K562 (cell line): ENCODE measurements at regions not wholly inside any gene's neighbourhood (a gene's known extent, or its start where the extent isn't known, plus 50 kb on each side); places are given as distances from the start of the nearest gene placed in this dataset.

ENCODE experiments used
- FOXK2 ChIP-seq, 2 experiments: fragments of 450-650 bp; IDR thresholded peaks in 1 of 2; conservative IDR thresholded peaks in 1 of 2; 2 replicates each; pipeline ENCODE4 v1.6.1; 2016; ENCODE audit warnings: low read depth in 2 of 2, mild to moderate bottlenecking in 1 of 2
- HDAC6 ChIP-seq: IDR thresholded peaks from 2 replicates; pipeline ENCODE4 v1.6.1; 2012; ENCODE audit warnings: low read depth, mild to moderate bottlenecking, control low read depth, inconsistent platforms, low read length, moderate library complexity
- KLF16 ChIP-seq: IDR thresholded peaks from 2 replicates; pipeline ENCODE4 v1.6.1; 2016; ENCODE audit warnings: antibody characterized with exemption
- MAZ ChIP-seq, 2 experiments: fragments of 450-650 bp in 1 of 2; sonication (generic) in 1 of 2; formaldehyde crosslinking; IDR thresholded peaks in 1 of 2; conservative IDR thresholded peaks in 1 of 2; 2 replicates each; pipeline versions ENCODE4 v1.4.0 to v1.5.0; 2020; ENCODE audit warnings: mild to moderate bottlenecking in 1 of 2, missing genetic modification reagents in 1 of 2
- NR1H2 ChIP-seq: sonication (generic); formaldehyde crosslinking; IDR thresholded peaks from 2 replicates; pipeline ENCODE4 v1.4.0; 2020; ENCODE audit warnings: mild to moderate bottlenecking, missing genetic modification reagents
- SMAD1 ChIP-seq: fragments of 150-350 bp; IDR thresholded peaks from 2 replicates; pipeline ENCODE4 v1.6.1; 2014; ENCODE audit warnings: low read length, low read depth; ENCODE audit not compliant: partially characterized antibody
- YY1 ChIP-seq, 3 experiments: IDR thresholded peaks; 2 replicates each; pipeline ENCODE4 v1.6.1; 2011; ENCODE audit warnings: low read length in 2 of 3, mild to moderate bottlenecking in 2 of 3, moderate library complexity in 2 of 3, borderline replicate concordance in 1 of 3, control low read depth in 1 of 3, low read depth in 1 of 3; ENCODE audit not compliant: insufficient read depth in 3 of 3, insufficient replicate concordance in 2 of 3, control insufficient read depth in 1 of 3, insufficient read length in 1 of 3; ENCODE audit errors: extremely low read depth in 1 of 3
- ZBTB8A ChIP-seq: fragments of 450-650 bp; IDR thresholded peaks from 2 replicates; pipeline ENCODE4 v1.6.1; 2018; ENCODE audit warnings: mild to moderate bottlenecking, moderate library complexity; ENCODE audit not compliant: partially characterized antibody
- ZFX ChIP-seq: sonication (generic); formaldehyde crosslinking; IDR thresholded peaks from 2 replicates; pipeline ENCODE4 v1.8.0; 2022; ENCODE audit warnings: mild to moderate bottlenecking, missing genetic modification reagents, moderate library complexity
- ZNF282 ChIP-seq: sonication (generic); formaldehyde crosslinking; IDR thresholded peaks from 2 replicates; pipeline ENCODE4 v1.8.1; 2023; ENCODE audit warnings: missing genetic modification reagents
- ZNF780A ChIP-seq: fragments of 250-450 bp; sonication (Bioruptor Pico); IDR thresholded peaks from 2 replicates; pipeline ENCODE4 v1.5.0; 2021; ENCODE audit warnings: mild to moderate bottlenecking
- TF ChIP-seq, protein P1 (sequence below), 3 experiments: IDR thresholded peaks in 2 of 3; conservative IDR thresholded peaks in 1 of 3; 2 replicates each; pipeline ENCODE4 v1.5.1; 2011 to 2012; ENCODE audit warnings: low read length in 3 of 3, mild to moderate bottlenecking in 3 of 3, control low read depth in 2 of 3, improper control_type of control experiment in 1 of 3, inconsistent platforms in 1 of 3, low read depth in 1 of 3, mixed read lengths in 1 of 3, moderate library complexity in 1 of 3; ENCODE audit not compliant: insufficient read depth in 2 of 3

DNA sequence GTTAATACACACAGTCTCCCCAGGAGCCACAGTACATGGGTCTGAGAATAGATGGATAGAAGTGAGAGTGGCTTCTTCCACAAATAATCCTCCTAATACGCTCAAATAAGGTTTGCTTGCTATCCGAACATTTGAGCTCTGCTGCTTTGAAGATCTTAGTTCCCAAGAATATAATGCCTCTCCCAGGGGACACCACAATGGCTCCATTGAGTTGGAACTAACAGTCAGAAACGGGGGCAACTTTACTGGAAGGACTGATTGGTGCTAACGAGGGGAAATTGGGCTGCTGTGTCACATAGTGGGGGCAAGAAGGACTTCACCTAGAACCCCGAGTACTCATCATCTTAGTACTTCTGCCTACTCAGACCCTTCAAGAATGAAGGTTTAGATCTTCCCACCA lies 66.2 kb downstream of the IGLL5 start:
- TF ChIP-seq ZNF282 (CRISPR knock-in tag) (no peak), NR1H2 (CRISPR knock-in tag) (no peak), ZNF780A (CRISPR knock-in tag) (no peak), ZFX (no peak), MAZ (CRISPR knock-in tag; conservative IDR thresholded peaks at IDR 0.05 in 1 of 2, IDR thresholded peaks at IDR 0.05 in 1 of 2) (no peak), ZBTB8A (no peak), KLF16 (no peak), HDAC6 (no peak), YY1 (IDR thresholded peaks at IDR 0.05; ENCODE audit: borderline replicate concordance in 1 of 3, control insufficient read depth in 1 of 3, extremely low read depth in 1 of 3, insufficient read depth in 3 of 3, insufficient read length in 1 of 3, insufficient replicate concordance in 2 of 3, low read depth in 1 of 3, low read length in 2 of 3) (no peak), FOXK2 (conservative IDR thresholded peaks at IDR 0.05 in 1 of 2, IDR thresholded peaks at IDR 0.05 in 1 of 2; ENCODE audit: low read depth in 2 of 2) (no peak), SMAD1 (no peak)
- TF ChIP-seq, protein P1, sequence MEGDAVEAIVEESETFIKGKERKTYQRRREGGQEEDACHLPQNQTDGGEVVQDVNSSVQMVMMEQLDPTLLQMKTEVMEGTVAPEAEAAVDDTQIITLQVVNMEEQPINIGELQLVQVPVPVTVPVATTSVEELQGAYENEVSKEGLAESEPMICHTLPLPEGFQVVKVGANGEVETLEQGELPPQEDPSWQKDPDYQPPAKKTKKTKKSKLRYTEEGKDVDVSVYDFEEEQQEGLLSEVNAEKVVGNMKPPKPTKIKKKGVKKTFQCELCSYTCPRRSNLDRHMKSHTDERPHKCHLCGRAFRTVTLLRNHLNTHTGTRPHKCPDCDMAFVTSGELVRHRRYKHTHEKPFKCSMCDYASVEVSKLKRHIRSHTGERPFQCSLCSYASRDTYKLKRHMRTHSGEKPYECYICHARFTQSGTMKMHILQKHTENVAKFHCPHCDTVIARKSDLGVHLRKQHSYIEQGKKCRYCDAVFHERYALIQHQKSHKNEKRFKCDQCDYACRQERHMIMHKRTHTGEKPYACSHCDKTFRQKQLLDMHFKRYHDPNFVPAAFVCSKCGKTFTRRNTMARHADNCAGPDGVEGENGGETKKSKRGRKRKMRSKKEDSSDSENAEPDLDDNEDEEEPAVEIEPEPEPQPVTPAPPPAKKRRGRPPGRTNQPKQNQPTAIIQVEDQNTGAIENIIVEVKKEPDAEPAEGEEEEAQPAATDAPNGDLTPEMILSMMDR (IDR thresholded peaks at IDR 0.05 in 2 of 3, conservative IDR thresholded peaks at IDR 0.05 in 1 of 3; ENCODE audit: insufficient read depth in 2 of 3, low read depth in 1 of 3, low read length in 3 of 3), result no peak
